Osteocyte (in vitro differentiated cells): ENCODE measurements at regions not wholly inside any gene's neighbourhood (a gene's known extent, or its start where the extent isn't known, plus 50 kb on each side); places are given as distances from the start of the nearest gene placed in this dataset.

Source experiments
- DNase-seq: peaks from one replicate; pipeline ENCODE4 v3.0.0; 2021; ENCODE audit warnings: mixed read lengths; ENCODE audit not compliant: unreplicated experiment; ENCODE audit errors: extremely low spot score
- H3K27ac Mint-ChIP-seq: one replicate; pipeline ENCODE4 v1.8.0; 2021; ENCODE audit warnings: mild to moderate bottlenecking, mixed read lengths; ENCODE audit not compliant: unreplicated experiment
- H3K27me3 Mint-ChIP-seq: one replicate; pipeline ENCODE4 v1.8.0; 2021; ENCODE audit warnings: mixed read lengths; ENCODE audit not compliant: unreplicated experiment
- H3K36me3 Mint-ChIP-seq: one replicate; pipeline ENCODE4 v1.8.0; 2021; ENCODE audit warnings: mixed read lengths; ENCODE audit not compliant: unreplicated experiment
- H3K4me1 Mint-ChIP-seq: one replicate; pipeline ENCODE4 v1.8.0; 2021; ENCODE audit warnings: mixed read lengths; ENCODE audit not compliant: unreplicated experiment
- H3K4me3 Mint-ChIP-seq: one replicate; pipeline ENCODE4 v1.8.0; 2021; ENCODE audit warnings: mild to moderate bottlenecking, moderate library complexity, mixed read lengths; ENCODE audit not compliant: unreplicated experiment
- H3K9me3 Mint-ChIP-seq: one replicate; pipeline ENCODE4 v1.8.0; 2021; ENCODE audit warnings: mixed read lengths; ENCODE audit not compliant: unreplicated experiment
- CTCF ChIP-seq: fragments of 200-600 bp; sonication (generic); IDR thresholded peaks from 2 replicates; pipeline ENCODE4 v1.5.0; 2021; ENCODE audit warnings: antibody characterized with exemption, mild to moderate bottlenecking, moderate library complexity

- no peak for TF ChIP-seq CTCF
- H3K27me3 Mint-ChIP-seq = no peaks in the 10 kb centered on the region
- peaks cover 3% of the 10 kb centered on the region for H3K9me3 Mint-ChIP-seq
- no peak overlapping the region for H3K4me3 Mint-ChIP-seq
- DNase-seq = peak; percentile 69
- no peak overlapping the region for H3K27ac Mint-ChIP-seq
- H3K4me1 Mint-ChIP-seq = peaks cover 38% of the 10 kb centered on the region
- no peaks in the 10 kb centered on the region for H3K36me3 Mint-ChIP-seq
These were observed 185.8 kb upstream of the ARL4C start for GRCh38 chr2:234682492-234683228.

GRCh38 chr2:234680688-234681619 is 184.1 kb upstream of the ARL4C start:
- Mint-ChIP-seq H3K4me3 (no peak overlapping the region), H3K9me3 (peaks cover 3% of the 10 kb centered on the region), H3K27ac (no peak overlapping the region), H3K36me3 (no peaks in the 10 kb centered on the region), H3K4me1 (peaks cover 27% of the 10 kb centered on the region), H3K27me3 (no peaks in the 10 kb centered on the region)
- DNase-seq = peak; percentile 38
- no peak for TF ChIP-seq CTCF

- H3K27ac Mint-ChIP-seq = no peak overlapping the region
- no peaks in the 10 kb centered on the region for H3K27me3 Mint-ChIP-seq
- no peaks in the 10 kb centered on the region for H3K36me3 Mint-ChIP-seq
- H3K9me3 Mint-ChIP-seq = peaks cover 3% of the 10 kb centered on the region
- no peak overlapping the region for H3K4me3 Mint-ChIP-seq
- TF ChIP-seq CTCF = no peak
- H3K4me1 Mint-ChIP-seq = peaks cover 29% of the 10 kb centered on the region
- DNase-seq = peak; percentile 71
These were observed 183.1 kb upstream of the ARL4C start for GRCh38 chr2:234679741-234680687.

GRCh38 chr2:234679301-234679740 is 182.4 kb upstream of the ARL4C start:
- no peak overlapping the region for H3K4me3 Mint-ChIP-seq
- peaks cover 3% of the 10 kb centered on the region for H3K9me3 Mint-ChIP-seq
- no peak overlapping the region for H3K27ac Mint-ChIP-seq
- no peak for TF ChIP-seq CTCF
- peaks cover 34% of the 10 kb centered on the region for H3K4me1 Mint-ChIP-seq
- DNase-seq = peak; percentile 60
- no peaks in the 10 kb centered on the region for H3K27me3 Mint-ChIP-seq
- no peaks in the 10 kb centered on the region for H3K36me3 Mint-ChIP-seq
